ENCODE measurements at regions not wholly inside any gene's neighbourhood (a gene's known extent, or its start where the extent isn't known, plus 50 kb on each side); places are given as distances from the start of the nearest gene placed in this dataset.

GRCh38 chr4:135201081-135201480 lies 999.5 kb upstream of the PABPC4L start:
- Histone ChIP-seq H3K9me1 (replicated peaks; ENCODE audit: control insufficient read depth, extremely low read depth, insufficient read depth, low read length) (no peaks in the 10 kb centered on the region), H3K79me2 (ENCODE audit: control insufficient read depth, insufficient read depth, low read length) (no peaks in the 10 kb centered on the region), H3K27ac (ENCODE audit: insufficient read depth, low read depth, low read length) (no peak overlapping the region), H3K36me3 (ENCODE audit: control insufficient read depth in 2 of 2, extremely low read depth in 1 of 2, insufficient read depth in 2 of 2, low read length in 2 of 2) (no peaks in the 10 kb centered on the region), H3K9ac (replicated peaks; ENCODE audit: extremely low read depth, insufficient read depth, low read length) (no peak overlapping the region), H2AFZ (ENCODE audit: low read depth, low read length) (no peak overlapping the region), H3K4me3 (replicated peaks in 1 of 3; ENCODE audit: insufficient read depth in 1 of 3, low read depth in 1 of 3, low read length in 3 of 3) (no peak overlapping the region), H3K9me3 (replicated peaks; ENCODE audit: control insufficient read depth, insufficient read depth, low read length) (no peaks in the 10 kb centered on the region), H4K20me1 (replicated peaks; ENCODE audit: control insufficient read depth, extremely low read depth, insufficient read depth, low read length) (no peaks in the 10 kb centered on the region), H3K4me2 (ENCODE audit: insufficient read depth, low read length) (no peak overlapping the region), H3K4me1 (ENCODE audit: control insufficient read depth, extremely low read depth, insufficient read depth, low read length) (no peaks in the 10 kb centered on the region), H3K27me3 (ENCODE audit: control insufficient read depth in 2 of 2, insufficient read depth in 2 of 2, low read length in 2 of 2) (no peaks in the 10 kb centered on the region)
- DNase-seq (ENCODE audit: low read depth, low spot score), result no peak
- BruUV-seq (replicated peaks), result no TSS peak
- no peak for TF ChIP-seq MAX (IDR thresholded peaks at IDR 0.05; ENCODE audit: insufficient read depth, insufficient read length)
- no peak for TF ChIP-seq POLR2A (IDR thresholded peaks at IDR 0.05; ENCODE audit: low read depth, low read length)
- no peak for TF ChIP-seq FOS (IDR thresholded peaks at IDR 0.05; ENCODE audit: borderline replicate concordance, insufficient read depth, low read length)
- no peak for TF ChIP-seq EZH2 (IDR thresholded peaks at IDR 0.05; ENCODE audit: borderline replicate concordance, low read depth, low read length, severe bottlenecking)
- no peak for TF ChIP-seq CTCF (IDR thresholded peaks at IDR 0.05; ENCODE audit: extremely low read depth in 1 of 2, insufficient read depth in 1 of 2, low read depth in 1 of 2, low read length in 2 of 2)
- TF ChIP-seq MYC (IDR thresholded peaks at IDR 0.05; ENCODE audit: low read depth, low read length), result no peak
- TF ChIP-seq JUN (IDR thresholded peaks at IDR 0.05; ENCODE audit: borderline replicate concordance, insufficient read depth, insufficient read length, low read depth), result no peak
- TF ChIP-seq POLR2AphosphoS5 (IDR thresholded peaks at IDR 0.05; ENCODE audit: insufficient read depth, low read depth, low read length), result no peak
- no peak for TF ChIP-seq GATA2 (IDR thresholded peaks at IDR 0.05; ENCODE audit: insufficient read depth, insufficient read length, low read depth, low read length)
- dilution Hi-C loops (cut with MboI; ENCODE audit: extremely low pct_ligation_motif_present, low sequenced_read_pairs) (no loop called here), intact Hi-C loops (cut with micrococcal nuclease) (no loop called here)
- POLR2A ChIA-PET, result no interaction called here
- no peak for FAIRE-seq
- CTCF ChIA-PET, result no interaction called here
